ENCODE measurements at regions not wholly inside any gene's neighbourhood (a gene's known extent, or its start where the extent isn't known, plus 50 kb on each side); places are given as distances from the start of the nearest gene placed in this dataset.

DNA sequence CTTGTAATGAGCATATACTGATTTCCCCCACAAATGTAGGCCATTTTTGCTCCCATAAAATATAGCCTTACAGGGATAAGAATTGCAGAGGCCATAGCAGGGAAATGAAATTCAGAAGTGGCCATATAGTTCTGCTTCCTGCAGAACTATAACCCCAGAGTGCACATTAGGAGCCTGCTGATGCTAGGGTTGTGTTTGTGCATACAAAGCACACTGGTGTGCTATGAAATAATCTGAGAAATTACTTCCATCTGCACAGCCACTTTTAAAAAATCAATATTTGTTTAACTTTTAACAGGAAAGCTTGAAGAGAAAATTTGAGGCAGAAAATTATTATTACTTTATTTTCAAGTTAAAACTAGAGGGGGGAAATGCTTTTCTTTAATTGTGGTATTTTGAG, 380.3 kb downstream of the MRPS30 start (continued):
- TF ChIP-seq ZFHX2 (tag by site-specific recombination; conservative IDR thresholded peaks at IDR 0.05) (no peak), ZNF521 (tag by site-specific recombination; IDR thresholded peaks at IDR 0.05) (no peak), ZNF561 (tag by site-specific recombination; IDR thresholded peaks at IDR 0.05; ENCODE audit: borderline replicate concordance) (no peak), ZNF175 (tag by site-specific recombination; IDR thresholded peaks at IDR 0.05) (no peak)
- TF ChIP-seq, protein P1, sequence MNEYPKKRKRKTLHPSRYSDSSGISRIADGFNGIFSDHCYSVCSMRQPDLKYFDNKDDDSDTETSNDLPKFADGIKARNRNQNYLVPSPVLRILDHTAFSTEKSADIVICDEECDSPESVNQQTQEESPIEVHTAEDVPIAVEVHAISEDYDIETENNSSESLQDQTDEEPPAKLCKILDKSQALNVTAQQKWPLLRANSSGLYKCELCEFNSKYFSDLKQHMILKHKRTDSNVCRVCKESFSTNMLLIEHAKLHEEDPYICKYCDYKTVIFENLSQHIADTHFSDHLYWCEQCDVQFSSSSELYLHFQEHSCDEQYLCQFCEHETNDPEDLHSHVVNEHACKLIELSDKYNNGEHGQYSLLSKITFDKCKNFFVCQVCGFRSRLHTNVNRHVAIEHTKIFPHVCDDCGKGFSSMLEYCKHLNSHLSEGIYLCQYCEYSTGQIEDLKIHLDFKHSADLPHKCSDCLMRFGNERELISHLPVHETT (tag by site-specific recombination; IDR thresholded peaks at IDR 0.05), result no peak
- TF ChIP-seq, protein P2, sequence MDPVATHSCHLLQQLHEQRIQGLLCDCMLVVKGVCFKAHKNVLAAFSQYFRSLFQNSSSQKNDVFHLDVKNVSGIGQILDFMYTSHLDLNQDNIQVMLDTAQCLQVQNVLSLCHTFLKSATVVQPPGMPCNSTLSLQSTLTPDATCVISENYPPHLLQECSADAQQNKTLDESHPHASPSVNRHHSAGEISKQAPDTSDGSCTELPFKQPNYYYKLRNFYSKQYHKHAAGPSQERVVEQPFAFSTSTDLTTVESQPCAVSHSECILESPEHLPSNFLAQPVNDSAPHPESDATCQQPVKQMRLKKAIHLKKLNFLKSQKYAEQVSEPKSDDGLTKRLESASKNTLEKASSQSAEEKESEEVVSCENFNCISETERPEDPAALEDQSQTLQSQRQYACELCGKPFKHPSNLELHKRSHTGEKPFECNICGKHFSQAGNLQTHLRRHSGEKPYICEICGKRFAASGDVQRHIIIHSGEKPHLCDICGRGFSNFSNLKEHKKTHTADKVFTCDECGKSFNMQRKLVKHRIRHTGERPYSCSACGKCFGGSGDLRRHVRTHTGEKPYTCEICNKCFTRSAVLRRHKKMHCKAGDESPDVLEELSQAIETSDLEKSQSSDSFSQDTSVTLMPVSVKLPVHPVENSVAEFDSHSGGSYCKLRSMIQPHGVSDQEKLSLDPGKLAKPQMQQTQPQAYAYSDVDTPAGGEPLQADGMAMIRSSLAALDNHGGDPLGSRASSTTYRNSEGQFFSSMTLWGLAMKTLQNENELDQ (tag by site-specific recombination; IDR thresholded peaks at IDR 0.05; ENCODE audit: low read depth), result no peak
- TF ChIP-seq, protein P3, sequence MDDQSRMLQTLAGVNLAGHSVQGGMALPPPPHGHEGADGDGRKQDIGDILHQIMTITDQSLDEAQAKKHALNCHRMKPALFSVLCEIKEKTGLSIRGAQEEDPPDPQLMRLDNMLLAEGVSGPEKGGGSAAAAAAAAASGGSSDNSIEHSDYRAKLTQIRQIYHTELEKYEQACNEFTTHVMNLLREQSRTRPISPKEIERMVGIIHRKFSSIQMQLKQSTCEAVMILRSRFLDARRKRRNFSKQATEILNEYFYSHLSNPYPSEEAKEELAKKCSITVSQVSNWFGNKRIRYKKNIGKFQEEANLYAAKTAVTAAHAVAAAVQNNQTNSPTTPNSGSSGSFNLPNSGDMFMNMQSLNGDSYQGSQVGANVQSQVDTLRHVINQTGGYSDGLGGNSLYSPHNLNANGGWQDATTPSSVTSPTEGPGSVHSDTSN (CRISPR knock-in tag; IDR thresholded peaks at IDR 0.05), result no peak

DNA sequence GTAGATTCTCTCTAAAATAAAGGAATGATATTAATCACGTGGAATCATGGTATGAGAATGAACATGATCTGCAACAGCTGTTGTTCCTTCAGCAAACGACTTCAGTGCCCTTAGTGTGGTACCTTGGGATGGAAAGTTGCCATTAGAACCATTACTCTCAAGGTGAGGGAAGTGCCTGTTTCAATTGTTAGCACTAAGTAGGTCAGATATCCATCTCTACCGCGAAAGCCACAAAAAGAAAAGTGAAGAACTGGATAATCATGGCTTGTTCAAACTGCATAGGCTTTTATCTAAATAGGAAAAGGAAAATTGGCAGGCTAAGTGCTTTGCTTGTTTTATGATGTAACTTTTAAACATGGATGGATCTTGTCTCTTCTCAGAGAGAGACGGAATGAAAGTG, 380.7 kb downstream of the MRPS30 start:
- no peaks in the 10 kb centered on the region; the same call in none of the 2 replicates for H3K9me3 ChIP-seq (ENCODE audit: control insufficient read depth, insufficient read depth, low read depth, low read length)
- CTCF ChIA-PET, result interaction anchor here (0.7 kb wide), 1 partner anchor 102 kb away, joined by 3 read pairs; no protein-coding TSS in a partner anchor
- H3K27ac ChIP-seq (ENCODE audit: extremely low read depth, low read depth, low read length), result no peak overlapping the region
- POLR2A ChIA-PET, result no interaction called here
- no peaks in the 10 kb centered on the region for H3K4me1 ChIP-seq (ENCODE audit: control insufficient read depth, insufficient read depth, low read length)
- no peaks in the 10 kb centered on the region for H3K36me3 ChIP-seq (ENCODE audit: control insufficient read depth in 2 of 2, insufficient read depth in 1 of 2, low read length in 2 of 2)
- H3K4me3 ChIP-seq (ENCODE audit: low read depth, low read length), result no peak overlapping the region
- TF ChIP-seq WT1 (tag by site-specific recombination; IDR thresholded peaks at IDR 0.05), result no peak
- TF ChIP-seq ZNF10 (tag by site-specific recombination; IDR thresholded peaks at IDR 0.05), result no peak

DNA sequence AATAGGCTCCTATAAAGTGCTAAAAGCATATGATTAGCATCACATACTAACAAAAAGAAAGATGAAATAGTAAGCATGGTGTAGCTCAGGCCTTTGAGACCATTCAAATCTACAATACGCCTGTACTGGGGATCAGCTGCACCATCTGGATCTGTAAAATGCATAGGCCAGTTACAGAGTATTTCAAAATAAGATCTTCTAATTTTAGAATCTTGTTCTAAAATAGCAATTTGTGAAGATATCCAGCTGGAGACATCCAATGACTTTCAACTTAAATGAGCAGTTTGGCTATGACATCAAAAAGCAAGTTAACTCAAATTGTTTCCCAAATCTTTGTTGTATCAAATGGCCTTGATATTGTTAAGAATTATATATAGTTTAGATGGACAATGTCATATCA, 386.3 kb downstream of the MRPS30 start:
- Histone ChIP-seq H3K4me1 (ENCODE audit: control insufficient read depth, insufficient read depth, low read length) (no peaks in the 10 kb centered on the region), H3K9me3 (ENCODE audit: control insufficient read depth, insufficient read depth, low read depth, low read length) (no peaks in the 10 kb centered on the region; the same call in none of the 2 replicates), H3K27ac (ENCODE audit: extremely low read depth, low read depth, low read length) (no peak overlapping the region), H3K36me3 (ENCODE audit: control insufficient read depth in 2 of 2, insufficient read depth in 1 of 2, low read length in 2 of 2) (no peaks in the 10 kb centered on the region), H3K4me3 (ENCODE audit: low read depth, low read length) (no peak overlapping the region)
- CTCF ChIA-PET, result no interaction called here
- POLR2A ChIA-PET, result no interaction called here
- TF ChIP-seq ZNF768 (tag by site-specific recombination; IDR thresholded peaks at IDR 0.05), result no peak
- TF ChIP-seq ZNF654 (tag by site-specific recombination; IDR thresholded peaks at IDR 0.05; ENCODE audit: low read depth), result no peak
- no peak for TF ChIP-seq ZBTB21 (tag by site-specific recombination; IDR thresholded peaks at IDR 0.05)
- TF ChIP-seq ZBTB48 (tag by site-specific recombination; IDR thresholded peaks at IDR 0.05), result no peak
- TF ChIP-seq, protein P4, sequence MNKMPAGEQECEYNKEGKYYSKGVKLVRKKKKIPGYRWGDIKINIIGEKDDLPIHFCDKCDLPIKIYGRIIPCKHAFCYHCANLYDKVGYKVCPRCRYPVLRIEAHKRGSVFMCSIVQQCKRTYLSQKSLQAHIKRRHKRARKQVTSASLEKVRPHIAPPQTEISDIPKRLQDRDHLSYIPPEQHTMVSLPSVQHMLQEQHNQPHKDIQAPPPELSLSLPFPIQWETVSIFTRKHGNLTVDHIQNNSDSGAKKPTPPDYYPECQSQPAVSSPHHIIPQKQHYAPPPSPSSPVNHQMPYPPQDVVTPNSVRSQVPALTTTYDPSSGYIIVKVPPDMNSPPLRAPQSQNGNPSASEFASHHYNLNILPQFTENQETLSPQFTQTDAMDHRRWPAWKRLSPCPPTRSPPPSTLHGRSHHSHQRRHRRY (tag by site-specific recombination; IDR thresholded peaks at IDR 0.05), result no peak
- TF ChIP-seq ZNF544 (tag by site-specific recombination; IDR thresholded peaks at IDR 0.05), result no peak
- TF ChIP-seq HOXC10 (CRISPR knock-in tag; IDR thresholded peaks at IDR 0.05), result no peak
- TF ChIP-seq ZBTB1 (tag by site-specific recombination; IDR thresholded peaks at IDR 0.05), result no peak
- TF ChIP-seq HOXD13 (CRISPR knock-in tag; IDR thresholded peaks at IDR 0.05; ENCODE audit: borderline replicate concordance), result no peak
- no peak for TF ChIP-seq ZBTB20 (tag by site-specific recombination; IDR thresholded peaks at IDR 0.05)
- no peak for TF ChIP-seq ZNF223 (tag by site-specific recombination; IDR thresholded peaks at IDR 0.05)
- no peak for TF ChIP-seq ZBTB17 (tag by site-specific recombination; IDR thresholded peaks at IDR 0.05)
- TF ChIP-seq, protein P5, sequence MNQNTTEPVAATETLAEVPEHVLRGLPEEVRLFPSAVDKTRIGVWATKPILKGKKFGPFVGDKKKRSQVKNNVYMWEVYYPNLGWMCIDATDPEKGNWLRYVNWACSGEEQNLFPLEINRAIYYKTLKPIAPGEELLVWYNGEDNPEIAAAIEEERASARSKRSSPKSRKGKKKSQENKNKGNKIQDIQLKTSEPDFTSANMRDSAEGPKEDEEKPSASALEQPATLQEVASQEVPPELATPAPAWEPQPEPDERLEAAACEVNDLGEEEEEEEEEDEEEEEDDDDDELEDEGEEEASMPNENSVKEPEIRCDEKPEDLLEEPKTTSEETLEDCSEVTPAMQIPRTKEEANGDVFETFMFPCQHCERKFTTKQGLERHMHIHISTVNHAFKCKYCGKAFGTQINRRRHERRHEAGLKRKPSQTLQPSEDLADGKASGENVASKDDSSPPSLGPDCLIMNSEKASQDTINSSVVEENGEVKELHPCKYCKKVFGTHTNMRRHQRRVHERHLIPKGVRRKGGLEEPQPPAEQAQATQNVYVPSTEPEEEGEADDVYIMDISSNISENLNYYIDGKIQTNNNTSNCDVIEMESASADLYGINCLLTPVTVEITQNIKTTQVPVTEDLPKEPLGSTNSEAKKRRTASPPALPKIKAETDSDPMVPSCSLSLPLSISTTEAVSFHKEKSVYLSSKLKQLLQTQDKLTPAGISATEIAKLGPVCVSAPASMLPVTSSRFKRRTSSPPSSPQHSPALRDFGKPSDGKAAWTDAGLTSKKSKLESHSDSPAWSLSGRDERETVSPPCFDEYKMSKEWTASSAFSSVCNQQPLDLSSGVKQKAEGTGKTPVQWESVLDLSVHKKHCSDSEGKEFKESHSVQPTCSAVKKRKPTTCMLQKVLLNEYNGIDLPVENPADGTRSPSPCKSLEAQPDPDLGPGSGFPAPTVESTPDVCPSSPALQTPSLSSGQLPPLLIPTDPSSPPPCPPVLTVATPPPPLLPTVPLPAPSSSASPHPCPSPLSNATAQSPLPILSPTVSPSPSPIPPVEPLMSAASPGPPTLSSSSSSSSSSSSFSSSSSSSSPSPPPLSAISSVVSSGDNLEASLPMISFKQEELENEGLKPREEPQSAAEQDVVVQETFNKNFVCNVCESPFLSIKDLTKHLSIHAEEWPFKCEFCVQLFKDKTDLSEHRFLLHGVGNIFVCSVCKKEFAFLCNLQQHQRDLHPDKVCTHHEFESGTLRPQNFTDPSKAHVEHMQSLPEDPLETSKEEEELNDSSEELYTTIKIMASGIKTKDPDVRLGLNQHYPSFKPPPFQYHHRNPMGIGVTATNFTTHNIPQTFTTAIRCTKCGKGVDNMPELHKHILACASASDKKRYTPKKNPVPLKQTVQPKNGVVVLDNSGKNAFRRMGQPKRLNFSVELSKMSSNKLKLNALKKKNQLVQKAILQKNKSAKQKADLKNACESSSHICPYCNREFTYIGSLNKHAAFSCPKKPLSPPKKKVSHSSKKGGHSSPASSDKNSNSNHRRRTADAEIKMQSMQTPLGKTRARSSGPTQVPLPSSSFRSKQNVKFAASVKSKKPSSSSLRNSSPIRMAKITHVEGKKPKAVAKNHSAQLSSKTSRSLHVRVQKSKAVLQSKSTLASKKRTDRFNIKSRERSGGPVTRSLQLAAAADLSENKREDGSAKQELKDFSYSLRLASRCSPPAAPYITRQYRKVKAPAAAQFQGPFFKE (tag by site-specific recombination; IDR thresholded peaks at IDR 0.05; ENCODE audit: borderline replicate concordance), result no peak

Data from HEK293 (cell line).